ENCODE measurements at regions not wholly inside any gene's neighbourhood (a gene's known extent, or its start where the extent isn't known, plus 50 kb on each side); places are given as distances from the start of the nearest gene placed in this dataset.

DNA sequence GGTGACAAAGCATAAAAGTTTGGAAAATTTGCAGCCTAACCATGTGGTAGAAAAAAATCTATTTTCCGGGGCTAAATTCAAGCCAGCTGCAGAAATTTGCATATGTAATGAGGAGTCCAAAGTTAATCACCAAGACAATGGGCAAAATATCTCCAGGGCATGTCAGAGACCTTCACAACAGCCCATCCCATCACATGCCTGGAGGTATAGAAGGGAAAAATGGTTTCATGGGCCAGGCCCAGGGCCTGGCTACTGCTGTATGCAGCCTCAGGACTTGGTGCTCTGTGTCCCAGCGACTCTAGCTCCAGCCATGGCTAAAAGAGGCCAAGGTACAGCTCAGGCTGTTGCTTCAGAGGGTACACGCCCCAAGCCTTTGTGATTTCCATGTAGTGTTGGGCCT lies 655.8 kb upstream of the MGAT4C start:
- Histone ChIP-seq H4K91ac (ENCODE audit: insufficient read length, low read depth, low read length) (no peak overlapping the region), H3K4ac (ENCODE audit: low read depth, low read length) (no peak overlapping the region), H3K27ac (ENCODE audit: insufficient read length, low read depth, low read length) (no peak overlapping the region), H2BK5ac (ENCODE audit: insufficient read length, low read length) (no peak overlapping the region), H3K27me3 (ENCODE audit: insufficient read depth, low read length) (no peaks in the 10 kb centered on the region), H3K9me3 (ENCODE audit: control insufficient read depth, low read depth, low read length) (no peaks in the 10 kb centered on the region), H3T11ph (ENCODE audit: low read length) (no peak overlapping the region), H3K14ac (ENCODE audit: insufficient read depth, low read length) (no peak overlapping the region), H2AK5ac (ENCODE audit: insufficient read length, low read length) (no peak overlapping the region), H4K8ac (replicated peaks; ENCODE audit: insufficient read length, low read depth, low read length) (no peak overlapping the region), H3K56ac (ENCODE audit: insufficient read length, low read depth, low read length) (no peak overlapping the region), H3K79me1 (ENCODE audit: insufficient read depth, low read depth, low read length, poor library complexity, severe bottlenecking) (no peaks in the 10 kb centered on the region), H3K23me2 (ENCODE audit: insufficient read length, low read depth, low read length, poor library complexity, severe bottlenecking) (no peaks in the 10 kb centered on the region), H4K5ac (ENCODE audit: insufficient read length, low read depth, low read length) (no peak overlapping the region), H3K4me2 (ENCODE audit: insufficient read depth, insufficient read length, low read length) (no peak overlapping the region), H2BK15ac (ENCODE audit: low read depth, low read length) (no peak overlapping the region), H3K18ac (ENCODE audit: insufficient read length, low read depth, low read length) (no peak overlapping the region), H3K4me1 (ENCODE audit: insufficient read depth, low read length) (no peaks in the 10 kb centered on the region), H3K9ac (ENCODE audit: extremely low read depth, insufficient read length, low read length) (no peak overlapping the region), H2AFZ (ENCODE audit: low read length) (no peak overlapping the region), H3K79me2 (ENCODE audit: insufficient read depth, low read length) (no peaks in the 10 kb centered on the region), H2BK12ac (ENCODE audit: insufficient read length, low read depth, low read length) (no peak overlapping the region), H4K20me1 (ENCODE audit: control insufficient read depth, insufficient read depth, insufficient read length) (no peaks in the 10 kb centered on the region), H2BK20ac (ENCODE audit: low read depth, low read length, poor library complexity, severe bottlenecking) (no peak overlapping the region), H3K23ac (ENCODE audit: insufficient read length, low read depth, low read length) (no peak overlapping the region), H2BK120ac (ENCODE audit: low read depth, low read length, poor library complexity, severe bottlenecking) (no peak overlapping the region)
- WGBS (ENCODE audit: extremely low coverage, insufficient read length, low lambda C conversion rate) = no CpG with 5 or more reads among the region's 3 CpGs
- Mint-ChIP-seq H3K36me3 (ENCODE audit: insufficient read depth in 1 of 3, low read depth in 3 of 3) (peaks cover 16 to 22% (median 19%) of the 10 kb centered on the region in 3 experiments), H3K27me3 (ENCODE audit: low read depth) (no peaks in the 10 kb centered on the region; the same call in 1 of the 2 replicates), H3K9me3 (peaks cover 11 to 16% of the 10 kb centered on the region in 2 experiments), H3K27ac (no peak overlapping the region), H3K4me1 (peaks cover under 1 to 8% of the 10 kb centered on the region in 2 experiments; a peak in 3 of 4 replicates), H3K4me3 (no peak overlapping the region)
- no peak for DNase-seq
- TF ChIP-seq, protein P1, sequence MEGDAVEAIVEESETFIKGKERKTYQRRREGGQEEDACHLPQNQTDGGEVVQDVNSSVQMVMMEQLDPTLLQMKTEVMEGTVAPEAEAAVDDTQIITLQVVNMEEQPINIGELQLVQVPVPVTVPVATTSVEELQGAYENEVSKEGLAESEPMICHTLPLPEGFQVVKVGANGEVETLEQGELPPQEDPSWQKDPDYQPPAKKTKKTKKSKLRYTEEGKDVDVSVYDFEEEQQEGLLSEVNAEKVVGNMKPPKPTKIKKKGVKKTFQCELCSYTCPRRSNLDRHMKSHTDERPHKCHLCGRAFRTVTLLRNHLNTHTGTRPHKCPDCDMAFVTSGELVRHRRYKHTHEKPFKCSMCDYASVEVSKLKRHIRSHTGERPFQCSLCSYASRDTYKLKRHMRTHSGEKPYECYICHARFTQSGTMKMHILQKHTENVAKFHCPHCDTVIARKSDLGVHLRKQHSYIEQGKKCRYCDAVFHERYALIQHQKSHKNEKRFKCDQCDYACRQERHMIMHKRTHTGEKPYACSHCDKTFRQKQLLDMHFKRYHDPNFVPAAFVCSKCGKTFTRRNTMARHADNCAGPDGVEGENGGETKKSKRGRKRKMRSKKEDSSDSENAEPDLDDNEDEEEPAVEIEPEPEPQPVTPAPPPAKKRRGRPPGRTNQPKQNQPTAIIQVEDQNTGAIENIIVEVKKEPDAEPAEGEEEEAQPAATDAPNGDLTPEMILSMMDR (conservative IDR thresholded peaks at IDR 0.05) = no peak
